Loucy (cell line): ENCODE measurements at regions not wholly inside any gene's neighbourhood (a gene's known extent, or its start where the extent isn't known, plus 50 kb on each side); places are given as distances from the start of the nearest gene placed in this dataset.

Source experiments
- H2AFZ ChIP-seq: fragments of 200-600 bp; sonication (generic); 2 replicates; pipeline ENCODE4 v1.6.0; 2016; ENCODE audit warnings: antibody characterized with exemption, mild to moderate bottlenecking, low read length, moderate library complexity
- H3F3A ChIP-seq: fragments of 200-600 bp; 2 replicates; pipeline ENCODE4 v1.6.0; 2016; ENCODE audit warnings: antibody characterized with exemption, low read depth, mild to moderate bottlenecking
- H3K27me3 ChIP-seq: fragments of 200-600 bp; sonication (generic); 2 replicates; pipeline ENCODE4 v1.6.1; 2014; ENCODE audit warnings: low read length, mild to moderate bottlenecking; ENCODE audit not compliant: insufficient read depth, poor library complexity, severe bottlenecking
- H3K36me3 ChIP-seq: fragments of 200-600 bp; sonication (generic); 2 replicates; pipeline ENCODE4 v1.6.1; 2016; ENCODE audit warnings: low read length; ENCODE audit not compliant: insufficient read depth
- H3K4me1 ChIP-seq: fragments of 200-600 bp; sonication (generic); 2 replicates; pipeline ENCODE4 v1.5.1; 2014; ENCODE audit warnings: low read length, mild to moderate bottlenecking; ENCODE audit not compliant: insufficient read depth, poor library complexity, severe bottlenecking
- H3K4me2 ChIP-seq: fragments of 200-600 bp; sonication (generic); 2 replicates; pipeline ENCODE4 v1.6.0; 2014; ENCODE audit warnings: antibody characterized with exemption, low read length, low read depth, mild to moderate bottlenecking; ENCODE audit not compliant: poor library complexity, severe bottlenecking
- H3K4me3 ChIP-seq: fragments of 200-600 bp; sonication (generic); 2 replicates; pipeline ENCODE4 v1.5.1; 2014; ENCODE audit warnings: low read length, mild to moderate bottlenecking, mixed read lengths; ENCODE audit not compliant: poor library complexity, severe bottlenecking
- H3K79me2 ChIP-seq: fragments of 200-600 bp; sonication (generic); 2 replicates; pipeline ENCODE4 v1.6.1; 2014; ENCODE audit warnings: low read length; ENCODE audit not compliant: insufficient read depth
- H3K9ac ChIP-seq: fragments of 200-600 bp; sonication (generic); 2 replicates; pipeline ENCODE4 v1.6.0; 2014; ENCODE audit warnings: mild to moderate bottlenecking, low read depth, low read length, moderate library complexity; ENCODE audit not compliant: poor library complexity, severe bottlenecking
- H3K9me2 ChIP-seq: fragments of 200-600 bp; sonication (generic); replicated peaks from 2 replicates; pipeline ENCODE4 v1.6.1; 2016; ENCODE audit warnings: low read depth, low read length, mixed read lengths
- H3K9me3 ChIP-seq: fragments of 200-600 bp; sonication (generic); 2 replicates; pipeline ENCODE4 v1.6.1; 2014; ENCODE audit warnings: mild to moderate bottlenecking, antibody characterized with exemption, low read length, low read depth; ENCODE audit not compliant: insufficient read depth
- H4K20me1 ChIP-seq: fragments of 200-600 bp; sonication (generic); 2 replicates; pipeline ENCODE4 v1.6.0; 2014; ENCODE audit warnings: antibody characterized with exemption, low read length, mild to moderate bottlenecking; ENCODE audit not compliant: insufficient read depth, poor library complexity, severe bottlenecking
- EZH2phosphoT487 ChIP-seq: fragments of 200-600 bp; IDR thresholded peaks from 2 replicates; pipeline ENCODE4 v1.6.1; 2018; ENCODE audit warnings: antibody characterized with exemption, mild to moderate bottlenecking, moderate library complexity, borderline replicate concordance
- TF ChIP-seq, protein P1 (sequence below): fragments of 200-600 bp; sonication (generic); conservative IDR thresholded peaks from 2 replicates; pipeline ENCODE4 v1.5.1; 2014; ENCODE audit warnings: mild to moderate bottlenecking, antibody characterized with exemption, low read length

GRCh38 chr4:22167201-22167600 is 218.6 kb upstream of the KCNIP4 start:
- Histone ChIP-seq H3K36me3 (no peaks in the 10 kb centered on the region), H3K9ac (no peak overlapping the region), H3K9me3 (0 out of 2 replicates have a peak, but pooled peaks cover 5% of the 10 kb centered on the region), H3K27me3 (no peaks in the 10 kb centered on the region), H4K20me1 (no peaks in the 10 kb centered on the region), H3K79me2 (no peaks in the 10 kb centered on the region), H3K4me3 (no peak overlapping the region), H2AFZ (no peak overlapping the region), H3K9me2 (no peaks in the 10 kb centered on the region), H3F3A (no peaks in the 10 kb centered on the region), H3K4me2 (no peak overlapping the region), H3K4me1 (no peaks in the 10 kb centered on the region)
- TF ChIP-seq EZH2phosphoT487 = no peak
- TF ChIP-seq, protein P1, sequence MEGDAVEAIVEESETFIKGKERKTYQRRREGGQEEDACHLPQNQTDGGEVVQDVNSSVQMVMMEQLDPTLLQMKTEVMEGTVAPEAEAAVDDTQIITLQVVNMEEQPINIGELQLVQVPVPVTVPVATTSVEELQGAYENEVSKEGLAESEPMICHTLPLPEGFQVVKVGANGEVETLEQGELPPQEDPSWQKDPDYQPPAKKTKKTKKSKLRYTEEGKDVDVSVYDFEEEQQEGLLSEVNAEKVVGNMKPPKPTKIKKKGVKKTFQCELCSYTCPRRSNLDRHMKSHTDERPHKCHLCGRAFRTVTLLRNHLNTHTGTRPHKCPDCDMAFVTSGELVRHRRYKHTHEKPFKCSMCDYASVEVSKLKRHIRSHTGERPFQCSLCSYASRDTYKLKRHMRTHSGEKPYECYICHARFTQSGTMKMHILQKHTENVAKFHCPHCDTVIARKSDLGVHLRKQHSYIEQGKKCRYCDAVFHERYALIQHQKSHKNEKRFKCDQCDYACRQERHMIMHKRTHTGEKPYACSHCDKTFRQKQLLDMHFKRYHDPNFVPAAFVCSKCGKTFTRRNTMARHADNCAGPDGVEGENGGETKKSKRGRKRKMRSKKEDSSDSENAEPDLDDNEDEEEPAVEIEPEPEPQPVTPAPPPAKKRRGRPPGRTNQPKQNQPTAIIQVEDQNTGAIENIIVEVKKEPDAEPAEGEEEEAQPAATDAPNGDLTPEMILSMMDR = no peak

- no peak overlapping the region for H3K4me2 ChIP-seq
- no peaks in the 10 kb centered on the region for H3K4me1 ChIP-seq
- no peak overlapping the region for H3K9ac ChIP-seq
- H3K27me3 ChIP-seq = no peaks in the 10 kb centered on the region
- no peaks in the 10 kb centered on the region for H3K9me2 ChIP-seq
- no peak overlapping the region for H3K4me3 ChIP-seq
- TF ChIP-seq EZH2phosphoT487 = no peak
- TF ChIP-seq, protein P1 = no peak
- no peak overlapping the region for H2AFZ ChIP-seq
- no peaks in the 10 kb centered on the region for H4K20me1 ChIP-seq
- H3K9me3 ChIP-seq = 0 out of 2 replicates have a peak, but pooled peaks cover 2% of the 10 kb centered on the region
- no peaks in the 10 kb centered on the region for H3F3A ChIP-seq
- H3K79me2 ChIP-seq = no peaks in the 10 kb centered on the region
- no peaks in the 10 kb centered on the region for H3K36me3 ChIP-seq
Measured at GRCh38 chr4:22162454-22162853, 213.9 kb upstream of the KCNIP4 start.

GRCh38 chr4:22130741-22131140 is 182.2 kb upstream of the KCNIP4 start:
- H3K9me3 ChIP-seq = no peaks in the 10 kb centered on the region
- no peaks in the 10 kb centered on the region for H3F3A ChIP-seq
- H2AFZ ChIP-seq = no peak overlapping the region
- H3K27me3 ChIP-seq = no peaks in the 10 kb centered on the region
- no peaks in the 10 kb centered on the region for H3K79me2 ChIP-seq
- no peak overlapping the region for H3K9ac ChIP-seq
- no peak overlapping the region for H3K4me3 ChIP-seq
- no peak overlapping the region for H3K4me2 ChIP-seq
- H3K4me1 ChIP-seq = no peaks in the 10 kb centered on the region
- no peaks in the 10 kb centered on the region for H3K36me3 ChIP-seq
- H3K9me2 ChIP-seq = no peaks in the 10 kb centered on the region
- no peaks in the 10 kb centered on the region for H4K20me1 ChIP-seq
- no peak for TF ChIP-seq EZH2phosphoT487
- TF ChIP-seq, protein P1 = no peak
